SH-SY5Y (cell line): ENCODE measurements at regions not wholly inside any gene's neighbourhood (a gene's known extent, or its start where the extent isn't known, plus 50 kb on each side); places are given as distances from the start of the nearest gene placed in this dataset.

Experiments used
- GATA2 ChIP-seq: IDR thresholded peaks from 2 replicates; pipeline ENCODE4 v1.6.1; 2011; ENCODE audit warnings: mild to moderate bottlenecking, low read depth, low read length
- GATA3 ChIP-seq: IDR thresholded peaks from 2 replicates; pipeline ENCODE4 v1.6.1; 2011; ENCODE audit warnings: low read depth, mild to moderate bottlenecking, low read length, moderate library complexity

- no peak for TF ChIP-seq GATA2
- no peak for TF ChIP-seq GATA3
Observed at GRCh38 chr10:89915021-89915420, 213.6 kb downstream of the KIF20B start.

GRCh38 chr10:89915968-89916367 is 214.6 kb downstream of the KIF20B start:
- TF ChIP-seq GATA2 (no peak), GATA3 (no peak)

- TF ChIP-seq GATA2 (no peak), GATA3 (no peak)
Observed at GRCh38 chr10:89916468-89917215, 215.3 kb downstream of the KIF20B start.

GRCh38 chr10:89921403-89921802 is 220.0 kb downstream of the KIF20B start:
- no peak for TF ChIP-seq GATA2
- no peak for TF ChIP-seq GATA3

GRCh38 chr10:89923661-89924060 is 222.3 kb downstream of the KIF20B start:
- TF ChIP-seq GATA3 (no peak), GATA2 (no peak)

- TF ChIP-seq GATA3 (no peak), GATA2 (no peak)
Observed at GRCh38 chr10:89924261-89924660, 222.9 kb downstream of the KIF20B start.

GRCh38 chr10:89926736-89927135 is 225.3 kb downstream of the KIF20B start:
- TF ChIP-seq GATA2 (no peak), GATA3 (no peak)

- TF ChIP-seq GATA2: no peak
- no peak for TF ChIP-seq GATA3
Observed at GRCh38 chr10:89929282-89930026, 228.1 kb downstream of the KIF20B start.

- no peak for TF ChIP-seq GATA2
- TF ChIP-seq GATA3: no peak
Observed at GRCh38 chr10:89937494-89937893, 236.1 kb downstream of the KIF20B start.

- TF ChIP-seq GATA3 (no peak), GATA2 (no peak)
Observed at GRCh38 chr10:89940076-89940475, 238.7 kb downstream of the KIF20B start.

GRCh38 chr10:89942217-89942616 is 240.8 kb downstream of the KIF20B start:
- no peak for TF ChIP-seq GATA3
- TF ChIP-seq GATA2: no peak

- TF ChIP-seq GATA3 (no peak), GATA2 (no peak)
Observed at GRCh38 chr10:89944138-89944537, 242.7 kb downstream of the KIF20B start.

- TF ChIP-seq GATA3: no peak
- TF ChIP-seq GATA2: no peak
Observed at GRCh38 chr10:89946106-89946505, 244.7 kb downstream of the KIF20B start.

GRCh38 chr10:89949496-89949895 is 248.1 kb downstream of the KIF20B start:
- no peak for TF ChIP-seq GATA2
- TF ChIP-seq GATA3: no peak

- TF ChIP-seq GATA2 (no peak), GATA3 (no peak)
Observed at GRCh38 chr10:89952325-89952724, 250.9 kb downstream of the KIF20B start.

GRCh38 chr10:89952751-89953150 is 251.4 kb downstream of the KIF20B start:
- TF ChIP-seq GATA3 (no peak), GATA2 (no peak)
